ENCODE measurements at regions not wholly inside any gene's neighbourhood (a gene's known extent, or its start where the extent isn't known, plus 50 kb on each side); places are given as distances from the start of the nearest gene placed in this dataset.
"Not testable (repeated sequence)": the region's sequence is repeated elsewhere in the genome, so short reads cannot be mapped to it uniquely, and the experiment has no call there.

DNA sequence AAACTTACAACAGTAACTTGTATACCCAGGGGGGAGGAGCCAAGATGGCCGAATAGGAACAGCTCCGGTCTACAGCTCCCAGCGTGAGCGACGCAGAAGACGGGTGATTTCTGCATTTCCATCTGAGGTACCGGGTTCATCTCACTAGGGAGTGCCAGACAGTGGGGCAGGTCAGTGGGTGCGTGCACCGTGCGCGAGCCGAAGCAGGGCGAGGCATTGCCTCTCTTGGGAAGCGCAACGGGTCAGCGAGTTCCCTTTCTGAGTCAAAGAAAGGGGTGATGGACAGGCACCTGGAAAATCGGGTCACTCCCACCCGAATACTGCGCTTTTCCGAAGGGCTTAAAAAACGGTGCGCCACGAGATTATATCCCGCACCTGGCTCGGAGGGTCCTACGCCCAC, 278.8 kb downstream of the FAM47B start:
- DNase-seq (ENCODE audit: low read depth) = not testable (repeated sequence)

- DNase-seq (ENCODE audit: low read depth) = no peak
Measured at GRCh38 chrX:35244088-35244741, 301.6 kb downstream of the FAM47B start.

DNA sequence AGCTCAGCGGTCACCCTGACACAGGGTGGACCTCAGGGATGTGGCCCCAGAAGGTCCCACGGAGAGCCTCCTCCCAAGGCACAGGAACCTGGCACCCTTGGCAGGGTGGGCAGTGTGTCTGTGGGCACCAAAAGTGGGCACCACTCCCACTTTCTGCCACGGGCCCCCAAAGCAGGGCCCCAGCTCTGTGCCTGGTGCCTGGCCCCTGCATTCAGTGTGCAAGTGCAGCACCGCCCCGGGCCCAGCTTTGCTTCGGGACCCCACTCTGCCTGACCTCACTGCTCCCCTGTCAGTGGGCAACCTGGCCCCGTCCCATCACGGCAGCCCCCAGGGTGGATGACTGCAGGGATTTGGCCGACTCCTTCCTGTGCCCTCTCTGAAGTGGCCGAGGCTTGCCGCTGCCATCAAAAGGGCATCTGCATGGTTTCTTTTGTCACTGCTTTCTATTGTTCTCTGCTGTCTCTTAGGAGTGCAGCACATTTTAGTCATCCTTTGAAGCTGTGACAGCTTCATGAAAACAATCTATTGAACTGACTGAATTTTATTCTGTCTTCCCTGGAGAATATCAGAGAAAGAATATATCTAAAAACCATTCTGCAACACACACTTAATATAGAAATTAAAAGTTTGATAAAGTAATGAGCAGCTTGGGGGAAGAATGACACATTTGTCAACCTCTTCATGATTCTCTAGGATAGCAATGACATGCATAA, 302.4 kb downstream of the FAM47B start:
- no peak for DNase-seq (ENCODE audit: low read depth)

DNA sequence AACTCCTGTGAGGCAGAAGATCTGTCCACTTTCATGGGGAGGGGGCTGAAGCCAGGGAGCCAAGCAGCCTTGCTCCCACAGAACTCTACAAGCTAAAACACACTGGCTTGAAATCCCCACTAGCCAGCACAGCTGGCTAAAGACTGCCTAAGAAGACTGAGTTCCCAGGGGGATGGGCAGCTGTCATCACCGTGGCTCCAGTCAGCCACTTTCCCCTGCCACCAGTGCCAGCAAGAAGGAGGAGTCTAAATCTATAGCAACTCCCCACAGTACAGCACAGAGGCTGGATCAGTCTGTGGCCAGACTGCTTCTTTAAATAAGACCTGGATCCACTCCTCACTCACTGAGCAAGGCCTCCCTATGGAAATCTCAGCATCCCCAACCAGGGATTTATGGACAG, 308.6 kb downstream of the FAM47B start:
- DNase-seq (ENCODE audit: low read depth) = no peak

- no peak for DNase-seq (ENCODE audit: low read depth)
Measured at GRCh38 chrX:35276115-35276514, 333.5 kb downstream of the FAM47B start.

GRCh38 chrX:35285289-35285962, 342.8 kb downstream of the FAM47B start:
- no peak for DNase-seq (ENCODE audit: low read depth)

GRCh38 chrX:35288657-35289056, 346.1 kb downstream of the FAM47B start:
- no peak for DNase-seq (ENCODE audit: low read depth)

- DNase-seq (ENCODE audit: low read depth) = peak; percentile 16
Measured at GRCh38 chrX:35289952-35290351, 347.4 kb downstream of the FAM47B start.

GRCh38 chrX:35291013-35291412, 348.4 kb downstream of the FAM47B start:
- no peak for DNase-seq (ENCODE audit: low read depth)

- no peak for DNase-seq (ENCODE audit: low read depth)
Measured at GRCh38 chrX:35292522-35292921, 349.9 kb downstream of the FAM47B start.

DNA sequence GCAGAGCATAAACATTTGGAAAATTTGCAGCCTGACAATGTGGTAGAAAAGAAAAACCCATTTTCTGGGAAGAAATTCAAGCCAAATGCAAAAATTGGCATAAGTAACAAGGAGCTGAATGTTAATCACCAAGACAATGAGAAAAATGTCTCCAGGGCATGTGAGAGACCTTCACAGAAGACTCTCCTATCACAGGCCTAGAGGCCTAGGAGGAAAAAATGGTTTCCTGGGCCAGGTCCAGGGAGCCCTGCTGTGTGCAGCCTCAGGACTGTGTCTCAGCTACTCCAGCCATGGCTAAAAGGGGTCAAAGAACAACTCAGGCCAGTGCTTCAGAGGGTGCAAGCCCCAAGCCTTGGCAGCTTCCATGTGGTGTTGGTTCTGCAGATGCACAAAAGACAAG, 362.4 kb downstream of the FAM47B start:
- DNase-seq (ENCODE audit: low read depth) = not testable (repeated sequence)

GRCh38 chrX:35339796-35340195, 397.2 kb downstream of the FAM47B start:
- peak; percentile 52 for DNase-seq (ENCODE audit: low read depth)

GRCh38 chrX:35340465-35340864, 397.9 kb downstream of the FAM47B start:
- DNase-seq (ENCODE audit: low read depth) = peak; percentile 52

DNA sequence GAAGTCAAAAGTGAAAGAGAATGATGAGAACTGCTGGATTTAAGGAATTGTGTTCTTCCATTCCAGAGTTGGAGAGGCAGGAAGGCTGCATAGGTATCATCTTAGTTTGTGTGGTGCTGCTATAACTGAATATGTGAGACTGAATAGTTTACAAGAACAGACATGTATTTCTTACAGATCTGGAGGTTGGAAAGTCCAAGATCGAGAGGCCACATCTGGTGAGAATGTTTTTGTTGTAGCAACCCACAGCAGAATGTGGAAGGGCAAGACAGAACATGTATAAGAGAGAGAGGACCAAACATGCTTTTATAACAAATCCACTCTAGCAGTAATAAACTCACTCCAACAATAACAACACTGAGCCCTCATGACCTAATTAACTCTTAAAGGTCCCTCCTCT, 408.6 kb downstream of the FAM47B start:
- no peak for DNase-seq (ENCODE audit: low read depth)

GRCh38 chrX:35351795-35352483, 409.3 kb downstream of the FAM47B start:
- no peak for DNase-seq (ENCODE audit: low read depth)

GRCh38 chrX:35357656-35358055, 415.1 kb downstream of the FAM47B start:
- DNase-seq (ENCODE audit: low read depth) = no peak

GRCh38 chrX:35362866-35363265, 420.3 kb downstream of the FAM47B start:
- DNase-seq (ENCODE audit: low read depth) = no peak

DNA sequence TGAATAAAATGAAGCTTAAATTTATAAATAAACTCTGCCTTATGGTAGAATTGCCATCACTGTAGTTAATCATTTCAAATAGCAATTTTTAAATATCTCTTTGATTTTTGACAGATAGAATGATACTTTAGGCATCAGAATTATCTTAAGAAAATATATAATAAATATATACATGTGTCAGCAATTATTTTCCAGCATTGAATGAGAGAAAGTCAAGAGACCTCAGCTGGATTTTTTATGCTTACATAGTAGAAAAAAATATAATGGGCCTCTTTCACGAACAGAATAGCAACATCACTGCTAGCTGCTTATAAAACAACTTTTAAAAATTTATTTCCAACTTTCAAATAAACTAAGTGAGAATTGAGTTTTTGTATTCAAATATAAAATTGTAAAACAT, 424.0 kb upstream of the MAGEB16 start:
- no peak for DNase-seq (ENCODE audit: low read depth)

GRCh38 chrX:35380808-35381700, 417.1 kb upstream of the MAGEB16 start:
- peak; percentile 34 for DNase-seq (ENCODE audit: low read depth)

DNA sequence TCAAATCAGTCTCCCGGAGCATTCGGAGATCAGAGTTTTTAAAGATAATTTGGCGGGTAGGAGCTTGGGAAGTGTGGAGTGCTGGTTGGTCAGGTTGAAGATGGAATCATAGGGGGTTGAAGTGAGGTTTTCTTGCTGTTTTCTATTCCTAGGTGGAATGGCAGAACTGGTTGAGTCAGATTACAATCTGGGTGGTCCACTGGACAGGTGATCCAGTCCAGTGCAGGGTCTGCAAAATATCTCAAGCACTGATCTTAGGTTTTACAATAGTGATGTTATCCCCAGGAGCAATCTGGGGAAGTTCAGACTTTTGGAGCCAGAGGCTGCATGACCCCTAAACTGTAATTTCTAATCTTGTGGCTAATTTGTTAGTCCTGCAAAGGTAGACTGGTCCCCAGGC, 416.4 kb upstream of the MAGEB16 start:
- not testable (repeated sequence) for DNase-seq (ENCODE audit: low read depth)

DNA sequence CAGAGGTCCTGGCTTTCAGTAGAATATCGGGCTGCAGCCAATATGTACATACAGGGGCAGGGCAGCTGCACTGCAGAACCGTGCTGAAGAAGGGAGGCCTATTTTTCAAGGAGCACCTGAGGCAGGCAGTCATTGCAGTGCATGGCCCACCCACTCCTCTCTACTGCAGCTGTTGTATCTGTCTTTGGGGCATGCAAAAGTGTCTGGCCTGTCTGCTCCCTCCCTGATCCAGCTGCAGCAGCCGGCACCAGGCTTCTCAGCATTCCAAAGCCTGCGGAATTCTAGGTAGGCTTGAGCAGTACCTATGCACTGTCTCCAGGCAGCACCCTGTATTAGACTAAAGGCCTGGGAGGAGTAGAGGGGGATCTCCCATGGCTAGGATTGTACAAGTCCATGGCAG, 415.2 kb upstream of the MAGEB16 start:
- DNase-seq (ENCODE audit: low read depth) = no peak
